Large intestine (tissue), 3 donors: ENCODE measurements at regions not wholly inside any gene's neighbourhood (a gene's known extent, or its start where the extent isn't known, plus 50 kb on each side); places are given as distances from the start of the nearest gene placed in this dataset.

Source experiments
- DNase-seq, 2 donors: peaks; one replicate each; pipeline versions ENCODE4 v3.0.0 to v3.0.0-alpha.2; 2013
- H3K27ac ChIP-seq: one replicate; pipeline ENCODE4 v1.5.1; 2013; ENCODE audit warnings: low read length
- H3K27me3 ChIP-seq: 2 replicates; pipeline ENCODE4 v1.6.1; 2013; ENCODE audit warnings: low read length; ENCODE audit not compliant: control insufficient read depth, insufficient read depth
- H3K36me3 ChIP-seq: 2 replicates; pipeline ENCODE4 v1.6.1; 2013; ENCODE audit warnings: low read length; ENCODE audit not compliant: control insufficient read depth, insufficient read depth
- H3K4me1 ChIP-seq: one replicate; pipeline ENCODE4 v1.6.1; 2013; ENCODE audit warnings: low read length; ENCODE audit not compliant: control insufficient read depth, insufficient read depth
- H3K4me3 ChIP-seq: one replicate; pipeline ENCODE4 v1.5.1; 2013; ENCODE audit warnings: low read length
- H3K9me3 ChIP-seq: one replicate; pipeline ENCODE4 v1.6.1; 2013; ENCODE audit warnings: mild to moderate bottlenecking, low read depth, low read length, moderate library complexity; ENCODE audit not compliant: control insufficient read depth
- WGBS: methylation state at CpG from one replicate; pipeline ENCODE4 v1.1.5; 2013; ENCODE audit warnings: low lambda C conversion rate; ENCODE audit not compliant: insufficient coverage; 5-methylcytosine and 5-hydroxymethylcytosine counted together

- Histone ChIP-seq H3K9me3 (no peaks in the 10 kb centered on the region), H3K27me3 (no peaks in the 10 kb centered on the region), H3K4me3 (no peak overlapping the region), H3K4me1 (no peaks in the 10 kb centered on the region), H3K27ac (no peak overlapping the region), H3K36me3 (no peaks in the 10 kb centered on the region)
- DNase-seq, result no peak
These were observed 296.9 kb upstream of the RUNX1 start for GRCh38 chr21:35345954-35346353.

GRCh38 chr21:35344582-35344981 lies 295.5 kb upstream of the RUNX1 start:
- Histone ChIP-seq H3K4me3 (no peak overlapping the region), H3K9me3 (no peaks in the 10 kb centered on the region), H3K36me3 (no peaks in the 10 kb centered on the region), H3K27me3 (no peaks in the 10 kb centered on the region), H3K27ac (no peak overlapping the region), H3K4me1 (no peaks in the 10 kb centered on the region)
- no peak for DNase-seq
- no CpG with 5 or more reads among the region's 4 CpGs for WGBS

- Histone ChIP-seq H3K4me3 (no peak overlapping the region), H3K36me3 (no peaks in the 10 kb centered on the region), H3K27me3 (no peaks in the 10 kb centered on the region), H3K4me1 (no peaks in the 10 kb centered on the region), H3K9me3 (no peaks in the 10 kb centered on the region), H3K27ac (no peak overlapping the region)
- no peak for DNase-seq
- 100% methylated on average over 1 of the region's 6 CpGs for WGBS
These were observed 294.1 kb upstream of the RUNX1 start for GRCh38 chr21:35343046-35343819.

GRCh38 chr21:35342440-35342839 lies 293.3 kb upstream of the RUNX1 start:
- no peaks in the 10 kb centered on the region for H3K4me1 ChIP-seq
- no peak overlapping the region for H3K27ac ChIP-seq
- no peak for DNase-seq
- no peak overlapping the region for H3K4me3 ChIP-seq
- no peaks in the 10 kb centered on the region for H3K9me3 ChIP-seq
- H3K36me3 ChIP-seq, result no peaks in the 10 kb centered on the region
- no peaks in the 10 kb centered on the region for H3K27me3 ChIP-seq
- WGBS, result 80% methylated on average over 2 of the region's 4 CpGs

GRCh38 chr21:35340273-35340672 lies 291.2 kb upstream of the RUNX1 start:
- H3K27ac ChIP-seq, result no peak overlapping the region
- no peaks in the 10 kb centered on the region for H3K27me3 ChIP-seq
- no peaks in the 10 kb centered on the region for H3K36me3 ChIP-seq
- no peak for DNase-seq
- no CpG with 5 or more reads among the region's 2 CpGs for WGBS
- H3K4me3 ChIP-seq, result no peak overlapping the region
- no peaks in the 10 kb centered on the region for H3K4me1 ChIP-seq
- H3K9me3 ChIP-seq, result no peaks in the 10 kb centered on the region

- no peak overlapping the region for H3K27ac ChIP-seq
- no peaks in the 10 kb centered on the region for H3K36me3 ChIP-seq
- no peaks in the 10 kb centered on the region for H3K4me1 ChIP-seq
- no peak for DNase-seq
- no peak overlapping the region for H3K4me3 ChIP-seq
- no peaks in the 10 kb centered on the region for H3K9me3 ChIP-seq
- 100% methylated on average over 2 of the region's 6 CpGs for WGBS
- H3K27me3 ChIP-seq, result no peaks in the 10 kb centered on the region
These were observed 290.0 kb upstream of the RUNX1 start for GRCh38 chr21:35338881-35339632.

GRCh38 chr21:35338281-35338680 lies 289.2 kb upstream of the RUNX1 start:
- Histone ChIP-seq H3K27me3 (no peaks in the 10 kb centered on the region), H3K36me3 (no peaks in the 10 kb centered on the region), H3K9me3 (no peaks in the 10 kb centered on the region), H3K4me3 (no peak overlapping the region), H3K27ac (no peak overlapping the region), H3K4me1 (no peaks in the 10 kb centered on the region)
- WGBS, result 78% methylated on average over 1 of the region's 1 CpG
- DNase-seq, result no peak

GRCh38 chr21:35337573-35337972 lies 288.5 kb upstream of the RUNX1 start:
- WGBS, result 60% methylated on average over 1 of the region's 7 CpGs
- Histone ChIP-seq H3K27ac (no peak overlapping the region), H3K9me3 (no peaks in the 10 kb centered on the region), H3K4me3 (no peak overlapping the region), H3K4me1 (no peaks in the 10 kb centered on the region), H3K36me3 (no peaks in the 10 kb centered on the region), H3K27me3 (no peaks in the 10 kb centered on the region)
- no peak for DNase-seq

- no CpG with 5 or more reads among the region's 2 CpGs for WGBS
- H3K9me3 ChIP-seq, result no peaks in the 10 kb centered on the region
- H3K27ac ChIP-seq, result no peak overlapping the region
- no peaks in the 10 kb centered on the region for H3K27me3 ChIP-seq
- no peak overlapping the region for H3K4me3 ChIP-seq
- H3K4me1 ChIP-seq, result no peaks in the 10 kb centered on the region
- no peaks in the 10 kb centered on the region for H3K36me3 ChIP-seq
- DNase-seq, result no peak
These were observed 287.4 kb upstream of the RUNX1 start for GRCh38 chr21:35336534-35336933.

GRCh38 chr21:35335951-35336446 lies 286.9 kb upstream of the RUNX1 start:
- Histone ChIP-seq H3K4me3 (no peak overlapping the region), H3K4me1 (no peaks in the 10 kb centered on the region), H3K27ac (no peak overlapping the region), H3K36me3 (no peaks in the 10 kb centered on the region), H3K27me3 (no peaks in the 10 kb centered on the region), H3K9me3 (no peaks in the 10 kb centered on the region)
- WGBS, result no CpG with 5 or more reads among the region's 3 CpGs
- DNase-seq, result no peak
